ENCODE measurements at regions not wholly inside any gene's neighbourhood (a gene's known extent, or its start where the extent isn't known, plus 50 kb on each side); places are given as distances from the start of the nearest gene placed in this dataset.
A peak's percentile ranks its signal among the peaks of the same experiment; 100 is the strongest.

DNA sequence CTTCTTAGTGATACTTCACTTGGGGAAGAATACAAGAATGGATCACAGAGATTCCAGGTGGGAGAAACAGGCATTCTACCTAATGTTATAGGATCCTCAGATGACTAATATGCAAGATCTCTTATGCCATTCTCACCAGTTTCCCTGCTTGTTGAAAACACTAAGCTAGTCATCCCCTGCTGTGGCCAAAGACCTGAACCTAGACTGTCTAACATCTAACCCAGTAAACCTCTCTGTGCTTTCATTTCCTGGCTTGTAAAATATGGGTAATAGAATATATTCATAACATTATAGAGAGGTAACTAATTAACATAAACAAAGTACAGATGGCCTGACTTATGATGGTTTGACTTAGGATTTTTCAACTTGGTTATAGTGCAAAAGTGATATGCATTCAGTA, 776.3 kb downstream of the TUSC7 start:
- no peak for DNase-seq

DNA sequence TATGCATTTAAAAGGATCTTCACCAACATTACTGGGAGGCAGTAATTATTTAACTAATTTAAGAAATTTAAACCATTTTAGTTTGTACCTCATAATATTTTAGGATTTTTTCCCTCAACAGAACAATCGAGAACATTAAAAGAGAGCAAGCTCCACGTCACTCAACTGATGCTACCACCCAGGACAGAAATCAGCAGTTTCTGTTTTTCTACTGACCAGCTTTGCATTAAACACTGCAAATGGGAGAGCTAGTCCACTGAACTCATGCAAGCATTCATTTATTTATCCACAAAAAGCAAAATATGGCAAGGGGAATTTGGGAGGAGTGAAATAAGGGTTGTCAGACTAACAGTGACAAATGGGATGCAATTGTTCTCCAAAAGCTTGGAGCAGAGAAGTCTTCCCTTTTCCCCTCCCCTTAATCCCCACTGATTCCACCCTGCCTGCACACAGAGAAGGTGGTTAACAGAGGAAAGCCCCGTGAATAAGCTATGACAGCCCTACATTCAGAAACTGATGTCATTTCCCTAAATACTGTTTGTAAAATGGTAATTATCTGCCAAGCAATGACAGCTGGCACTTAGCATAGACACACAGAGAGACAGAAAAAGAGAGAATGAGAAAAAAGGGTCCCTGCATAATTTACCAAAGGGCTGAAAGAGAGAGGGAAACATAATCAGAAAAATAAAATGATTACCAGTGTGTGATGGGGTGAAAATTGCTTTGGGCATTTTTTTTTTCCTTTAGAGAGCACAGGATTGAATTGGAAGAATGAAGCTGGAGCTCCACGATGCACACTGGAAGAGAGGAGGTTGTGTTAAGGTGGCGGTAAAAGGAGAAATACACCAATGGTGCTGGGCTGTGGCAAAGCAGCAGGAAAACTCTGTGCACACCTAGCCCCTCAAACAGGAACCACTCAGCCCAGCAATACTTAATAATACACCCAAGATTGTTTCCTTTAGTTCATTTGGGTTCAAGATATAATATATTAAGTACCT, 777.4 kb downstream of the TUSC7 start:
- DNase-seq: peak; percentile 46

- DNase-seq: no peak
These were observed 779.4 kb downstream of the TUSC7 start for GRCh38 chr3:117488983-117489382.

GRCh38 chr3:117489663-117490079, 780.1 kb downstream of the TUSC7 start:
- no peak for DNase-seq

- DNase-seq: no peak
These were observed 781.1 kb downstream of the TUSC7 start for GRCh38 chr3:117490716-117491115.

- DNase-seq: no peak
These were observed 786.0 kb downstream of the TUSC7 start for GRCh38 chr3:117495620-117496019.

DNA sequence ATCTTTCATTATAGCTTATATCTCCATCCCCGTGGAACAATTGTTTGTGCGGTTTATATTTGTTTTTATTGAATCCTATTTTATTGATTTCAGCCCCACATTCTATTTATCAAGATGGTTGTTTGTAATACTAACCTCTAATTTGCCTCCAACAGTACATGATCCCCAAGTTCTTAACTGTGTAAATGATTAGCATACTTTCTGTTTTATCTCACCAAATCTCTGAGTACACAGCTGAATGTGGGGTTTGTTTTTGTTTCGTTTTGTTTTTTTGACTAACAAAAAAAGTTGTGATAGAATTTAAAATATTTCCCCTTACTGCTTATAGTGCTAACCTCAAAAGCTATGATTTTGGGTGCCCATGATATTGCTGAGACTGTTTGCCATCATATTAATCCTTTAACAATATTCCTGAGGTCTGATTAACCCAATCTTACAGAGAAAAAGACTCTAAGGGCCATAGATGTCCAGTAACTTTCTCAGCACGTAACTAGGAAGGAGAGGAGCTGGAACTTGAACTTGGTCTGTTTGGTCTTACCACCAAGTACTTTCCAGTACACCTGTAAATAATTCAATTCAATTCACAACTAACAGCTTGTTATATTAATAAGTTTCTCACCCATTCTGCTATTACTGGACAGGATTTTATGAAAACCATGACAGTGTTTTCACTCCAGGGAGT, 789.8 kb downstream of the TUSC7 start:
- no peak for DNase-seq

DNA sequence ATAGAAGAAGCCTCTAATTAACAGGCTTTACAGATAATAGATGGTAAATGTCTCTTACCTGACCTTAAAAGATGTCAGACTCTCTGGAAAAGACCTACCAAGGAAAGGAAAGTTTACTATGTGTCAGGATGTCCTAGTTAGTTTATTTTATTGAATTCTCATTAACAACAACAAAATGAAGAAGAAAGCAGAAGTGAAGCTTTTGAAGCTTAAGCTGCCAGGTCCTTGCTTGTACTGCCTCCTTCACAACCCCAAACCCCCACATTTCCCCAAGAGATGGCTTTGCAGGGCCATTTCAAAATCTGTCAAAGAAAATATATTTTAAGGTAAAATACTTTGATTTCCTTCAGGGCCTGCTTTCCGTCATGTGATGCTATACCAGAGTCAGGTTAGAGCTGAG, 798.4 kb downstream of the TUSC7 start:
- no peak for DNase-seq

DNA sequence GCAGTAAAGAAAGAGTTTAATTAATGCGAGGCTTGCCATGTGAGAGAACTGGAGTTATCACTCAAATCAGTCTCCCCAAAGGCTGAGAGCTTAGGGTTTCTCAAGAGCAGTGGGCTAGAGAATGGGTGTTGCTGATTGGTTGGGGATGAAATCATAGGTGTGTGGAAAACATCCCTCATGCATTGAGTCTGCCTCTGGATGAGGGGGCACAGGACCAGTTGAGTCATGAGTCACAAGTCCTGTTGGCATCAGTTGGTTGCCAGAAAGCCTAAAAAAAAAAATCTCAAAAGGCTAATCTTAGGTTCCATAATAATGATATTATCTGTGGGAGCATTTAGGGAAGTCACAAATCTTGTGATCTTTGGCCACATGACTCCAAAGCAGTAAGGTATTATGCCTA, 800.3 kb downstream of the TUSC7 start:
- no peak for DNase-seq

DNA sequence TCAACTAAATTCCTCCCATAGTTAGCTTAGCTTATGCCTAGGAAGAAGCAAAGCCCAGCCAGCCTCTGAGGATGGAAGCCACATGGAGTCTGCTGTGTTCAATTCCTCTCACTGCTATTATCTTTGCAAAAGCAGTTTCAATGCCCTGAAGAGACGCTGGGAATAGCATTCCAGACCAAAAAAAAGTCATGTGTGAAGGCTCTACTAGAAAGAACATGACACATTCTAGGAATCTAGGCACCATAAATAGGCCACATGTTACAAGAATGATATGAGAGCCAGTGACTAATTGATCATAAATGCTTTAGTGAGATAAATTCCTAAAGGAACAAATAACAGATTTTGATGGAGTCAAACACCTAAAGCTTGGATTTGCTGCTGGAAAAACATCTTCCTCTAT, 800.8 kb downstream of the TUSC7 start:
- DNase-seq: no peak

DNA sequence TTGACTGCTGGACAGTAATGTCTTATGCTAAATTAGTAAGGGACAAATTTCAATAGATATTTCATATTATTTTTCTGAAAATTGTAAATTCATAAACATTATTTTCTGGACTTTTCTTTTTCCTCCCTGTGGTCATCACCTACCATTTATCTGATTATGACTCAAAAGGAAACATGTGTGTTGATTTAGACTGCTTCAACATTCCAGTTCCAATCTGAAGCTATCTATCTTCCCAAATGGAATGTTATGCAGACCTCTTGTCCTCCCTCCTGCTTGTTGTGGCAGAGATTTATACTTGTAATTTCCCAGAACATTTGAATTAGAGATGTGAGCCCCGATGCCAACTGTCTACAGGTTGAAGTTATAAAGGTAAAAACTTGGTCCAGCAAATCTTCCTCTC, 803.4 kb downstream of the TUSC7 start:
- no peak for DNase-seq

DNA sequence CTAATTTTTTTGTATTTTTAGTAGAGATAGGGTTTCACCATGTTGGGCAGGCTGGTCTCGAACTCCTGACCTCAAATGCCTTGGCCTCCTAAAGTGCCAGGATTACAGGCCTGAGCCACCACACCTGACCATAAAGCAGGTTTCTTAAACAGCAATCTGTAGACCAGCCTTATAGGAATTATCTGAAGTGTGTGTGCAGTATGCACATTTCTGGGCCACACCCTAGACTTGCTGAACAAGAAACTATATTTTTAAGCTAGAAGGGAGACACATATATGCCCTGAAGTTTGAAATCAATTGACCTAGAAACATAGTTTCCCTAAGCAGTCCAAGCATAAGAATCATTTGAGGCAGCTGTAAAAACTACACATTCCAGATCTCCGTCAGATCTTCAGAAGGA, 805.7 kb downstream of the TUSC7 start:
- no peak for DNase-seq

DNA sequence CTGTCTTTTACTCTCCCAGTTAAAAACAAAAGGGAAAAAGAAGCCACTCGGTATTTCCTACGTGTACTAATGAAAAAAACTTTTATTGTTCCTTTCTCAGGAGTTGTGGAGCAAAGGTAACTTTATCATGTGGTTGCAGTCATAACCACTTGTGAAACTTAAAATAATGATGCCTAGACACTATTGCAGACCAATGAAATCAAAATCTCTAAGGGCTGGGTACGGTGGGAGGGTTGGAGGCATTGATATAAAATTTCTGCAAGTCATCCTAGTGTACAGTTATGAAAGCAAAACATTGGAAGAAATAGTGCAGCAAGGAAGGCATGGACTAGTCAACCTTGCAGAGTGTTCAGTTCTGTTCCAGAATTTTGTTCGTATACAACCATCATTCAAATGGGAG, 808.8 kb downstream of the TUSC7 start:
- no peak for DNase-seq

DNA sequence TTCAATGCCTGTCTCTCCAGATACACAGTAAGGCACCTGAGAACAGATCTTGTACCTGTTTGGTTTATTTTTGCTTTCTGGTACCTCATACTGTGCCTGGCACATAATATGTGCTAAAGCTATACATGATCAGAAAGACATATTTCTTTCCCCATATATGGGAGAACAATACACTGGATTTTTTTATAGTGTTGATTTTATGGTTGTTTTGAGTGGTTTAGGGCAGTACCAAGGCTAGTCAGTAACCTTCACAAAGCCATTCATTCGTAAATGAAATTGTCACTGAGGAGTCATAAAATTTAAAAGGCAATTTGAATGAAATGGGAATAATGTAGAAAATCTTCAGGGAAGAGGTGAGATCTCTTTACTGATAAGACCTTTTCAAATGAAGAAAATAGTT, 810.2 kb downstream of the TUSC7 start:
- DNase-seq: no peak

GRCh38 chr3:117520582-117520981, 811.0 kb downstream of the TUSC7 start:
- no peak for DNase-seq

DNA sequence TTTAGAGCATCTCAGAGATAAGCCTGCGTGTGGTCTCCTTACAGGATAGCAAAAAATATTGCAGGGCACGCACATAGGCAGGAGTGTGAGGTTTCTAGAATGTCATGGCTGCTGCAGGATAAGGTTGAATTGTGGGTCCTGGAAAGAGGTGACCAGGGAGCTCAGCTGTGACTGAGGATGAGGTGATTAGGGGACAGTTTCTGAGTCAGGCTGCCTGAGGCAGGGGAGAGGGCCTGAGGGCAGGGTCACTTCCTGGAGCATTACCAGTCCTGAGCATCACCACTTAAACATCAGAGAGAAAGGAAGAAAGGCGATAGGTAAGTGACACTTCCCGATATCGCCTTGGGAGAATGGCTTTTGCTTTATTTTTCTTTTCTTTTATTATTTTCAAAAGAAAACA, 813.8 kb downstream of the TUSC7 start:
- DNase-seq: no peak

DNA sequence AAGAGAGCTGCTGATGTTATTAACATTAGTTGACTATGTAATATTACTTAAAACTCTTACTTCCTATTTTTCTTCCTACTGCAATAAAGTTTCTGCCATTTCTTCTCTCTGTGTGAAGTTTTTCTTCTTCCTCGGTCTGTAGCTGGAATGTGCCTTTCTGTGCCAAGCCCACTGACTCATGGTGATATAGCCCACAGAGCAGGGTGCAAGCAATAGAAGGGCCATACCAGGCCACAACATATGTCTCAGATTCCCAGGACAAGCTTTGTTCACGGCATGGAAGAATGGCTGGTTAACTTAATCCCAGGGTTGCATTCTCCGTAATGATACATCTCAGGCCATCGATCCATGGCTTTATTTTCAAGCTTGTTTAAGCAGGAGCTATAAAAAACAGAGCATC, 815.3 kb downstream of the TUSC7 start:
- DNase-seq: no peak

DNA sequence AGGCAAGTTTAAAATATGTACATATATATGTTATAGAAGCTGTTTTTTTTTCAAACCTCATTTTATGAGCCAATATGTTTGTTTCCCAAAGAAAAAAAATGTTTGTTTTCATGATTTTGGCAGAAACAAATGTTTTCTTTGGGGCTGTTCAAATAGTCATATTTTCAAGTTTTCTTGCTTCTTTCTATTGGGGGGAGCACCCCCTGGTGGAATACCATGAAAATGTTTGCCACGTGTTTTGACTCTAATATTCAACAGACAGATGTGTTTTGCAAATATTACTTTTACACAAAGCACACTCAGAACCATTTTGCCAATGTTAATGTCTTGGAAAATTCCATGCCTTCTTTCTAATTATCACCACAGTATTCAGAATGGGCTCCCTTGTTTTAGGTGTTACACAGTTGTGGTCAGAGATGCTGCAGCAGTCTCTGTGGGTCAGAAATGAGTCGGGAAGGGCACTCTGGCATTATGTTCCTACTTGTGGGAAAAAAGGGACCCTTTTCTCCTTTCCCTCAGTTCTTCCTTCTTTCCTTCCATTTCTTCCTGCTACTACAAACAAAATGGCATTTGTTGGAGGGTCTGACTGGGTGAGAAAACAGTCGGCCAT, 817.0 kb downstream of the TUSC7 start:
- peak; percentile 33 for DNase-seq

DNA sequence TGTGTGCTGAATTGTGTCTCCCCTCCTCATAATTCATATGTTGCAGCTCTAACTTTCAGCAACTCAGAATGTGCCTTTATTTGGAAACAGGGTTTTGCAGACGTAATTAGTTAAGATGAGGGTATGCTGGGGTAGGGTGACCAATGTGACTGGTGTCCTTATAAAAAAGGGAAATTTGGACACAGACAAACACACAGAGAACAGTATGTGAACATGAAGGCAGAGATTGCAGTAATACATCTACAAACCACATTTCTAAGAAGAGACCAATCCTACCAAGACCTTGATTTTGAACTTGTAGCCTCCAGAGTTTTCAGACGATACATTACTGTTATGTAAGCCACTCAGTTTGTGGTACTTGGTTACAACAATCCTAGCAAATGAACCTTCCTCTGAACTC, 817.8 kb downstream of the TUSC7 start:
- no peak for DNase-seq

DNA sequence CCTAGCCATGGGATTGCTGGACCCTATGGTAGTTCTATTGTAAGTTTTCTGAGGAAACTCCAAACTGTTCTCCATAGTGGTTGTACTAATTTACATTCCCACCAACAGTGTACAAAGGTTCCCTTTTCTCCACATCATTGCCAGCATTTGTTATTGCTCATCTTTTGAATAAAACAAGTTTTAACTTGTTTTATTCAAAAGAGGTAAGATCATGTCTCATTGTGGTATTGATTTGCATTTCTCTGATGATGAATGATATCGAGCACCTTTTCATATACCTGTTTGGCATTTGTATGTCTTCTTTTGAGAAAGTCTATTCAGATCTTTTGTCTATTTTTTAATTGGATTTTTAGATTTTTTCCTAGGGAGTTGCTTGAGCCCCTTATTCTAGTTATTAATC, 819.1 kb downstream of the TUSC7 start:
- DNase-seq: no peak

- no peak for DNase-seq
These were observed 821.6 kb downstream of the TUSC7 start for GRCh38 chr3:117531078-117531767.

GRCh38 chr3:117532268-117532667, 822.7 kb downstream of the TUSC7 start:
- DNase-seq: no peak

GRCh38 chr3:117534138-117534537, 824.6 kb downstream of the TUSC7 start:
- no peak for DNase-seq

Measured in NCI-H1694 treated with DMSO at 0.1 percent for 48 hours (cell line).